ENCODE measurements at regions not wholly inside any gene's neighbourhood (a gene's known extent, or its start where the extent isn't known, plus 50 kb on each side); places are given as distances from the start of the nearest gene placed in this dataset.

DNA sequence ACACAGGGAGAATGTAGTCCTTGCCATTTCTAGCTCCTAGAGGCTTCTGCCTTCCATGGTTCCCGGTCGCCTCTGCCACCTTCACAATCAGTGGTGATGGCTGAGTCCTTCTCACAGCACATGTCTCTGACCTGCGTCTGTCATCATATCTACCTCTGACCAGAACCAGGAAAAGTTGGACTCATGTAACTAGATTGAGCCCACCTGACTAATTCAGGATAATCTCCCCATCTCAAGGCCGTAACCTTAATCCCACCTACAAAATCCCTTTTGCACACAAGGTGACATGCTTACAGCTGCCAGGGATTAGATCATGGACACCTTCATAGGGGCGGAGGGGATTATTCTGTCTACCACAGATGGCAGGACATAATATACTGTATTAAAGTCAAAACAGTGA, 375.6 kb downstream of the ICE1 start:
- DNase-seq = no peak

DNA sequence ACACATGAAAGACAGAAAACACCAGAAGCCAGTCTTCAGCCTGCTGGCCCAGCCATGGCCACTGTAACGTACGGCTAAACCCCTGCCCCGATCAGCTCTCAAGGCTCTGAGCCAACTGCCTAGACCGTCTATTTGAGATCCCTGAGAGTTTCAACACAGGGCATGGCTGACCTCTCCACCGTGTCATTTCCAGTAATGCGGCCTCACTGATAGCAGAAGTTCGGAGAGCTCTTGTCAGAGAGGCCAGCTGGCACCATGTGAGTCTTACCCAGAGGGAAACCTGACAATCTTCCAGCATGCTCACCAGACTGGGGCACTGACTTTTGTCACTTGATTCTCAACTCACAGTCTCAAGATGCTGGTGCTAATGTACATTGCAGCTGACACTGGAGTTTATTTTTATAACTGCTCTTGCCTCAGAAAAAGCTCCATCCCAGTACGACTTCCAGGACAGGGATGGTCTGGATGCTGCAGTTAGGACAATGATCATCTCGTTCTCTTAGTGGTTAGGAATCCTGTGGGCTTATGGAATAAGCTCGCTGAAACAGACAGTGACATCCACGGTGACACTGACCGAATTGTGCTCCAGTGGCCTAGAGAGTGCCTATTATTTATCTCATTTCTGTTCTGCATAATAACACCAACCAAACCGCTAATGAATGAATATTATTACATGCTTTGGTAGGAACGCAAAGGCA, 372.7 kb downstream of the ICE1 start:
- DNase-seq = peak; percentile 18 to 52 (median 34)

DNA sequence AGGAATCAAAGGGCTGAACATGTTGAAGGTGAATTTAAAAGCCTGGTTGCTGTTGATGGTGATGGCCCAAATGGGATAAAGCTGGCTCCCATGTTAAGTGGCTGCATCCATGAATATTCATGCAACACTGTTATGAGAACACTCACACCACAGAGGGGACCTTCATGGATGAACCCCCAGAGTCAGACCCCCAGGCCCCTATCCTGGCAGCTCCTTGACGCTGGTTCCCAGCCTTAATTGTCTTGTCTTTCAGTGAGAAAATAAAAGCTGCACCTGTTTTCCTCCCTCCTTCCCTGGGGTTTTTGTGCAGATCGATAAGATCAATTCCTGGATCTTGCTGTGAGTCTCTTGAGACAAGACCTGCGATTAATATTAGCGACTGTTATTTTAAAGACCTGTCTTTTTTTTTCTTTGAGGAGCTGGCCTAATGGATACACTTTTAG, 371.7 kb downstream of the ICE1 start:
- DNase-seq = no peak

DNA sequence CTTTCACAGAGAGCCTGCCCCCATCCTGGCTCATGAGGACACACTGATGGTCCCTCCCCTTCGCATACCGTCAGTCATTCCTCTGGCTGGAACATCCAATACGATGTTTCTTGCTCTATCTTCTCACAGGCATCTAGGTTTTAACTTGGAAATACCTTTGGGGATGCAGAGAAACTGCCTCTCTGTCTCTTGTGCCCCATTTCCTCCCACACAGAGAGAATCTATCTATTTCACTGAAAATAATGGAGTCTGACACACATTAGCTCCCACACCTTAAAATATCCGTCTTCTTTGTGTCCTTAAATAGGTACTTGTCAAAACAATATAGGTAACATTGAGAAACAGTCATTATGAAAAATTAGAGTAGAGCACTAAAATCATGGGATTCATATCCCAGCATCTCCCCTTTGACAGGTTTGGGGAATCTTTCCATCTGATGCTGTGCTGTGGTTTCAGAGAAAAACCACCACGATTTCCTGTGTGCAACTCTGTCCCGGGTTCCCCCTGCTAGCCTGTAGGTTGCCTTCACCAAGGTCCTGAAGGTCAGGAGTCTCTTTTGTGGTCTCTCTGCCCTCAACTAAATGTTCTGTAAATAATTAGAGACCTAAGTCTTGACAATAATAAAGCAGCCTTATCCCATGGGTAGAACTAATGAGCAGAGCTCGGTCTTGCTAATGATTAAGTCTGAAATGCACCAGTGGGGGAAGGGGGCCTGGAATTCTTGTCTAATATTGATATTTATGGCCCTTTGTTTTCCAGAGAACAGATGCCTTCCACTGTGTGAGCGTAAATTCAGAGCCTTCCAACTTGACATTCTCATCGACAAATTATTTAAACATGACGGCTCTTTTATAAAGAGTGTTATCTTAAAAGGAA, 371.0 kb downstream of the ICE1 start:
- DNase-seq = no peak

DNA sequence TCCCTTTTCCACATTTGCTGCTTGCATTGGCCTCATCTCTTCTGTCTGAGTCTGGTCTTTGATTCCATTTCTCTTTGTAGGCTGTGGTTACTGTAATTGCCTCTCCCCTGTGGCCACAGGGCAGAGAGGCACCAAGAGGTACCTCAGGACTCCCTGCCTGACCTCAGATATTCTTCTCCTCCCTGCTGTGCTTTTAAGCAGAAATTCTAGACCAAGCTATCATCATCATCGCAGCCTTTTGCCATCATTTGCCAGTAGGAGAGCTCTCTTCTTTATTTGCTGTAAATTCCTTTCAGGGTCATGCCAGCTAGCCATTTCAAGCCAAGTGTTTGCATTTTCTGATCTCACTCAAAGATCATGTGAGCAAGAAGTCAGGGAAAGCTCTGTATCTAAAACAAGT, 369.6 kb downstream of the ICE1 start:
- no peak for DNase-seq

DNA sequence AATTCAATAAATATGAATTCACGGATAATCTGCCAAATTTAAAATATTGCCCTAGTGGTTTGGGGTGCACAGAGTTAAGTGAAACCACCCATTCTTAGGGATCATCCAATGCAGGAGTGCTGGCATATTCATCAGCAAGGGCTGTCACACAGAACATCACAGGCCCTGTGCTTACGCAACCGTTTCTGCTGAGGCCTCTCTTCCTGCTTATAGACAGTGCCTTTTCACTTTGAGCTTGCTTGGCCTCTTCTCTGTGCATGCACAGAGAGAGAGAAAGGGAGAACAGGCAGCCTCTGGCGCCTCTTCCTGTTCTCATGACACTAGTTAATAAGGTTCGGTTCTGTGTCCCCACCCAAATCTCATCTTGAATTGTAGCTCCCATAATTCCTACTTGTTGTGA, 366.3 kb downstream of the ICE1 start:
- no peak for DNase-seq

DNA sequence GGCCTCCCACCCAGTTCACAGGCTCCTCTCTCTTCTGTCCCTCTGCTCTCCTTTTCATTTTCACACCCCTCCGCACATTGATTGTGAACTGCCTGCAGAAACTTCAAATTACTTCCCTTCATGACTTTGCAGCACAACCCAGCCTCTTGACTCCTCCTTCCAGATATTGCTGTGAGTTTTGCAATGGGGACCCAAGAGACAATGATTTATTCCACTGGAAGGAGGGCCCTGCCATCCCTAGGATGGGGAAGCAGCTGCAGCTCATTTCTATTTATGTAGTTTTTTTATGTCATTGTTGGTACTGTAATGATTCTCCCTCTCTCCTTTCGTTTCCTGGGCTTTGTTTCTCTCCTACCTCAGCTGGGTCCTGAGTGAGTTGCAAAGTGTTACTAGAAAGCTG, 364.9 kb downstream of the ICE1 start:
- peak in 2 of 3 donors; percentile 20 to 57 for DNase-seq

DNA sequence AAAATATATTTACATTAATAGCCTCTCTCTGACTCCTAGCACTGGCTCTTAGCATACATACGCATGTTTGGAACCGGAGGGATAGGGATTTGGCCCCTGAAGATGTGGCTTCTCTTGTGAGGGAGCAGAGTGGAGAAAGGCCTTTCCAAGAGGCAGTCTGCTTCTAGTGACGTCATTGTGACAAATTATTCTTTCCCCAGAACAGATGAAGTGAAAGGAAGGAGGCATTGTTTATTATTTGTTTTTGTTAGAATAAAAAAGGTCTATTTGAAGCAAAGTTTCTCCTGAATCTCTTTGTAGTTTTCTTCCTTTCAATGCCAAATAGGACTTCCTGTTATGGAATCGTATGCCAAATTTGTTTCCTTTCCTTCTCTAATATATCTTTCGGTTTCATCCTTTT, 361.6 kb downstream of the ICE1 start:
- peak in 1 of 3 donors; percentile 43 for DNase-seq

DNA sequence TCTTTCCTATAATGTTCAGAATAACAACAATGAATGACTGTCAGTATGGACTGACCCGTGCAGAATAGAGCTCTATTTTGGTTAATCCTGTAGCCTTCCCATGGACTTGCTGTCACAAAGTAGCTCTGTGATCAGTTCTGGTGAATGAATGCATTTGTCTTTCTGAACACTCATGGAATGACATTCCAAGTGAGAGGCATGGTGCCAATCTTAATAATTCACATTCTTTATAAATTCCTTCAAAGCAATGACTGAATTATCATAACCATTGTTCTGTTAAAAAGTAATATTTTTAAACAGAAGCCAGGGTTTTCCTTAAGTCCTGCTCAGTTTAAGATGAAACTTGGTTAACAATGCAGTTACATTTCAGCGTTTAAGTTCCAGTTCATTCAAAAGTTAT, 360.5 kb downstream of the ICE1 start:
- DNase-seq = no peak

DNA sequence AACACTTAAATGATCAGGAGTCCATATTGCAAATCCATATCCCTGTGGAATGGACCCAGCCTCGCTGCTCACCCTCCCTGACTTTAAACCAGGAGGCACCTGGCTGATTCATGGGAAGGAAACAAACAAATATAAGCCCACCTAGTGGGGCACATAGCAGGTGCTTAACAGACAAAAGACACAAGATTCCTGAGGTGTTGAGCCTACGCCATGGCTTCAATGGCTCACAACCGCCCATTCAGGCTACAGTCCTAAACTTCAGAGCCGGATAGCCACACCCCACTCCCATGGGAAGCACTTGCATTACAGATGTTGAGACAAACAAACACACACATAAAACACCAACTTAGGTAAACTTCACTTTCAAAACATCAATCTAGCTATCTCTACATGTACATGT, 359.9 kb downstream of the ICE1 start:
- no peak for DNase-seq

DNA sequence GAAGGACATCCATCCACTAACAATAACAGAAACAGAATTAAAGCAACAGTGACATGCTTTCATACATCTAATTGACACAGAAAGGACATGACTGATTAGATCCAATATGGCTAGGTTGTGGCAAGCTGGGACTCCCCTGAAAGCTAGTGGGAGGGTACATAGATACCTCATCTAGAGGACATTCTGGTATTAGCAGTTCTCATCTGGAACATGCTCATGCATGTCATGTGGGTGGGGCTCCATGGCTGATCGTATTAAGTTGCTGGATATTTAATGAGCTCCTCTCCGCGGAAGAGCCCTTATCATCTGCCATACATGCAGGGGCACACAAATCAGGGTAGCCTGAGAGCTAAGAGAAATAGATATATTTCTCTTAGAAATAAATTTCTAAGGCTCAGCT, 358.9 kb downstream of the ICE1 start:
- no peak for DNase-seq

DNA sequence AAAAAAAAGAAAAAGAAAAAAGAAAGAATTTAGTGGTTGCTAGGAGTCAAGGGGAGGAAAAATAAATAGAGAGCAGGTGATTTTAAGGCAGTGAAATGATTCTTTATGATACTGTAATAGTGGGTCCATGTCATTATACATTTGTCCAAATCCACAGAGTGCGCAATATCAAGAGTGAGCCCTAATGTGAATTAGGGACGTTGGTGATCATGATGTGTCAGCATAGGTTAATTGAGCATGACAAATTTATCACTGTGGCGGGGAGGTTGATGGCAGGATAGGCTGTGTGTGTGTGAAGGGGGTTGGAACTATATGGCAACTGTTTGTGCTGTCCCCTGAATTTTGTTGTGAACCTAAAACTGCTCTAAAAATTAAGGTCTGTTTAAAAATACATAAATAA, 357.8 kb downstream of the ICE1 start:
- DNase-seq = no peak

DNA sequence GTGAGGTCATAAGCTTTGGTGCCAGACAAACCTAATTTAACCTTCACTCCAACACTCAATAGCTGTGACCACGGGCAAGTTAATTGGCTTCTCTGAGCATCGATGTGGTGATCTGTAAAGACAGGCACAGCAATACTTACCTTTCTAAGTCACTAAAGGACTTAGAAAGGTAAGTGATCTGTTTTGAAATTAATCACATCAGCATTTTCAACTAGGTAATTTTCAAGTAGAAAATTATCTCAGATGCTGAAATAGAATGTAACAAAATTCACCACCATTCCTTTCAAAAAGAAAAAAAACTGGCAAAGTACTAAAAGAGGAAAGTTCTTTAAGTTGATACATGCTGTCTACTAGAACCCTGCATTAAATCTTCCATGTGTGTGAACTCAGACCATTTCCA, 354.5 kb downstream of the ICE1 start:
- no peak for DNase-seq

DNA sequence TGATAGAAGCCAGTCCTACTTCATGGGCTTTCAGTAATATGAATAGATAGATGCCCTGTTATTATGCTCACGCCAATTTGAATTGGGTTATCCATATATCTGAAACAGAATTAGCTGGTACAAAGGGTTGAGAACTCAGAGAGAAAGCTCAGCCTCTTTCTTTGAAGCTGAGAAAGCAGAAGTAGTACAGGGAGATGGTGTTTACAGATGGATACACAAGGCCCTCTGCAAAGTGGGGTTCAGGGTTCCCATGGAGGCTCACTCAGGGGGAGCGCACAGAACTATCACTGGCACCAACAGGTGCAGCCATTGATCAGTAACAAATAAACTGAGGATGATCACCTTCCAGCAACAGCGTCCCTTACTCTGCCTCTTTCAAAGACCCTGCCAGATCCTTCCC, 349.7 kb downstream of the ICE1 start:
- no peak for DNase-seq

DNA sequence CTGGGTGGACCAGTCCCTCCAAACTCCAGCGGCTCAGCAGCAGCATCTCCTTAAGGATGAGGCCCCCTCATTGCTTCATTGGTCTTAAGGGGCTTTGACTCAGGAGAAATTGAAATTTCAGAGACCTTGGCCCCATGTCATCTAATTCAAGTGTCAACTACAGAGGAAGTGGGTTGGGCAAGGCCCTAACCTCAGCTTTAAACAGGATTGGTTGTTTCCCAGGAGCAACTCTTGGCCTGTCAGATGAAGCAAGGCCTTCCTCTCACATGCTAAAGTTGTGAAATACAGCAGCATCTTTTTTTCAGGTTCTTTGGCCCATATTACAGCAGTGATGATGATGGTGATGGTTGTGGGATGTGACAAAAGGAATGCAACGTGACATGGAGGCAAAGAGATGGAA, 348.3 kb downstream of the ICE1 start:
- DNase-seq = no peak

DNA sequence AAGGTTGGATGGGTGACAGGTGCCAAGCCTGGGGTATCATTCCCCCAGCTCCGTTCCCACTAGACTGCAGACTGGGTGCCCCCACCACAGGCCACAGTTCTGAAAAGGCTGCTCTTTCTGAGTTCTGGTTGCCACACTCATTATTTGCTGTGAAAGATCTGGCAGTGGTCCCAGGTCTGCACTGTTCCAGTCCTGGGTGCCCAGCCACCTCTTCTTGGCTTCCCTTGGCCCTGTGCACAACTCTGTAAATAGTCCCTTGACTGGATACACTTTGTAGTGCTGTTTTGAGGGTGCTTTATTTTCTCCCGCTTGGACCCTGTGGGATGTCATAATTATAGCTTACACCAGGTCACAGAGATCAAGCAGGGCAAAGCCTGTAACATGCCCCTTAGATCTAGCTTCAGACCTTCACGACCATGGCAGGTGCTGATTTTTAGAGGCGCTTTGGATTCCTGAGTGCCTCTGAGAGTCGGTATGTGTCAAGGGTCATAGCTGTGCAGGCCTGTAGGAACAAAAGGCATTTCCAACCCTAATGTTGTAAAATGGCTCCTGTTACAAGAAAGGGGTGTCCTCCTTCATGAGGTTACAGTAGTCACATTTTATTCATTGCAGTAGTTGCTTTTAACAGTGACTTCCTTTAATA, 344.9 kb downstream of the ICE1 start:
- no peak for DNase-seq

DNA sequence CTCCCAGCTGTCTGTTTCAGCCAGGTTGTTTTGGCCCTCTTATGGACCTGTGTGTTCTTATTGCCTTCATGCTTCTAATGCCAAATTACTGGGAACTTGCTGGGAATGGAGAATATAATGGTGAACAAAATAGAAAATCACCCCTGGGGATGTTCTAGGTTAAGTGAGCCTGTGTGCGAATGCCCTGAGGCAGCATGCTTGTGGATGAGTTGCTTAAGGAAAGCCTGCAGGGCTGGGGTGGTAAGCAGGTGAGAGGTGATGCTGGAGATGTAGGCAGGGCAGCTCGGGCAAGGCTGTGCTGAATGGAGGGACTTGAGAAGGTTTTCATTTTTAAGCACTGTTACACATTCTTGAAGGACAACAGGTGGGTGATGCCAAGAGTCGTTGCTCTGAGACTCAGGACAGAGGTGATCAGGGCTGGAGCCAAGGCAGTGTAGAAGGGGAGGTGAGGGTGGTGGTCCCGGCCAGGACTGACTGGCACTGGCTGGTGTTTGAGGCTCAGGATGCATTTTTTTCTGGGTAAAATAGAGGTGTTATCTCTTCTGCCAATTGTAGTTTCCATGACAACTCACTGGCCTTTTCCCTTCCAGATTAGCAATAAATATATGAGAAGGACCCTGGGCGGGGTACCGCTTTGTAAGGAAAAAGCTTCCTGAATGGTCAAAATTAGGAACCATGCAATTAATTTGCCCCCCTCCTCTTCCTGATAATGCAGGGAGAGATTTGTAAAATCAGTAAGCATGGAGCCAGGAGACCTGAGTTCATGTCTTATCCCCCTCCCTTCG, 342.8 kb downstream of the ICE1 start:
- no peak for DNase-seq

DNA sequence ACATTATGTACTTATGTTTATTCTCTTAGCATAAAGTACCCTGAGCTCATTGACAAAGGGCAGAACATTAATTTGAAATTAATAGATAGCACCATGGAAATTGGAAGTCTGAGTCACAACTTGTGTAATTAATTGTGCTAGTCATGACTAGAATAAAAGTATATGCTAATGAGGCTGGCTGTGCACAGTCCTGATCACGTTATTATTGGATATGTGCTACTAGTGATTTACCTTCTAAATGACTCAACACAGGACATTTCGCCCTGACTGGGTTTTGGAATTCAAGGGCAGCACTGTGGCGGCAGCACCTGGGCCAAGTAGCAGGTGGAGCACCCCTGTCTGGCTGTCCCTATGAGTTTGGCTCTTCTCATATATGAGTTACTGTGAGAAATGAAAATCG, 341.8 kb downstream of the ICE1 start:
- DNase-seq = no peak

DNA sequence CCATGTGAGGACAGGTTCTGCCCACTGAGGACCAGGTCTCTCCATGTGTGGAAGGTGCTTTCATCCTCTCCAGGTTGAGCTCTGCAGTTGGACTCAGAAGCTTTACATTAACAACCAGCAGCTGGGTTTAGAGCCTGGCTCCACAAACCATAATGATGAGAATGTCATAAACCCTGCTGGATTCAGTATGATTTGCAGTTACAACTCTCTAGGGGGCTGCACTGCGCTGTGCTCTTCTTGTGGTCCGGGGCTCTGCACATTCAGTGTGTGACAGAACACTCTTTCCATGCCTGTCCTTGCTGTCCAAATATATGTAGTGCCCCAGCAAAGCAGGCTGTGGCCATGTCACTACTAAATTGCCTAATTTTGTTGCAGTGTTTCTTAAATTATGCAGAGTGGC, 334.3 kb downstream of the ICE1 start:
- no peak for DNase-seq

DNA sequence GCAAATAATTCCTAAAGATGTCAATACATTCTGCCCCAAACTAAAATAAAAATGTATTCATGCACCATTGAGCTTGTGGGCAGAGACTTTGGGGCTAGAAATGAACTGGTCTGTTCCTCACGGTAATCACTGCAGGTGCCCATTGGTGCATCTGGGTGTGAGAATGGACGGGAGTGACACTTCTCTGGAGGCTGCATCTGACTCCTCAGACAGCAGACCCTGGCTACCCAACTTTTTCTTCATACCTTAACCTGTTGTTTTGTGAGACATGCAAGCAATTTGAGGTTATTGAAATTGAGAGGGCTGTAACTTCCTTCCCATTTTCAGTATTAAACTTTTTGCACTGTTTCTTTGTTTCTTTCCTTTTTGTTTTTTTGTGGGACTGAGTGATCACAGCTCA, 333.4 kb downstream of the ICE1 start:
- no peak for DNase-seq

DNA sequence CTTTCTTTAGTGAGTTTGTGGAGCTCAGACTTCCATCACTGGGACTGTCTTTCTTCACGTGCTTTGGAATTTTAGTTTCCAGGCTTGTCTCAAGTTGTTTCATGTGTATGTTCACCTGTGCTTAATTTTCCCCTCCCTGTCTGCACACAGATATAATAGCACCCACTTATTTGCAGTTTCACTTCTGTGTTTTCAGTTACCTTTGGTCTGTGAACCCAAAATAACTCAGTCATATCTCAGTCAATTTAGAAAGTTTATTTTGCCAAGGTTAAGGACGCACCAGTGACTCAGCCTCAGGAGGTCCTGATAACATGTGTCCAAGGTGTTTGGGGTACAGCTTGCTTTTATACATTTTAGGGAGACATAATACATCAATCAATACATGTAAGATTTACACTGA, 330.4 kb downstream of the ICE1 start:
- no peak for DNase-seq

DNA sequence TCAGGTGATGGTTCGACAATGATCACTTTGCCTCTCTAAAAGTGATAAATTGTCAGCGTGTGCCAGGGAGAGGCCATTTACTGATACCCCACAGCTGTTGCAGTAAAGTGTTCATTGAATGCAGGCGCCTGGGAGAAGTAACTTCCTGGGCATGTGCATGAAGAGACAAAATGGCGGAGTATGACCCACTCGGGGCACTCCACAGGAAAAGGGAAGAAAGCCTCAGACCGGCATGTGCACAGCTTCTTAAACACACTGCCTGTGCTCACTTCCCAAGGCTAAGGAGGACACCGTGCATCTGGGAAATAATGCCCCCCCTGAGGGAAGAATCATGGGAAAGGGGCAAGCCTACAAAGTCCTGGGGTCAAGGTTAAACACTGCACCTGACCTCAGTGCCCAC, 329.5 kb downstream of the ICE1 start:
- DNase-seq = no peak

All from muscle of back (tissue), 3 donors.